PC-3 (cell line): ENCODE measurements at regions not wholly inside any gene's neighbourhood (a gene's known extent, or its start where the extent isn't known, plus 50 kb on each side); places are given as distances from the start of the nearest gene placed in this dataset.

Experiments
- ATAC-seq: fragments of 200-7000 bp; cut with Tn5 transposase; 2 replicates; pipeline ENCODE4 v1.9.1; 2020; ENCODE audit warnings: mild to moderate bottlenecking, moderate library complexity
- BruUV-seq: library from RNA; stranded (reverse); fragments of 400-500 nt; replicated peaks from 2 replicates; lab custom pipeline; 2021; lab: Mats Ljungman, UMichigan
- CTCF ChIA-PET: fragments of 300-600 bp; sonication (Branson Sonifier 250); formaldehyde crosslinking; loops from one replicate; lab custom pipeline; 2022; ENCODE audit warnings: antibody characterized with exemption; lab: Charles Lee
- POLR2A ChIA-PET: fragments of 300-600 bp; sonication (Branson Sonifier 250); formaldehyde crosslinking; loops from one replicate; lab custom pipeline; 2022; ENCODE audit warnings: antibody characterized with exemption; ENCODE audit not compliant: unreplicated experiment; lab: Charles Lee
- DNase-seq: peaks from one replicate; pipeline ENCODE4 v3.0.0-alpha.2; 2015
- H2AFZ ChIP-seq: fragments of 300-600 bp; sonication (generic); 2 replicates; pipeline ENCODE4 v1.6.0; 2016; ENCODE audit warnings: antibody characterized with exemption, low read length
- H3F3A ChIP-seq: fragments of 300-600 bp; sonication (generic); one replicate; pipeline ENCODE4 v1.6.0; 2017; ENCODE audit warnings: antibody characterized with exemption, low read length, control low read depth, mild to moderate bottlenecking; ENCODE audit not compliant: unreplicated experiment
- H3K27ac ChIP-seq: fragments of 300-600 bp; sonication (generic); 2 replicates; pipeline ENCODE4 v1.5.1; 2016; ENCODE audit warnings: mild to moderate bottlenecking, low read length
- H3K27me3 ChIP-seq: fragments of 300-600 bp; sonication (generic); 2 replicates; pipeline ENCODE4 v1.6.1; 2016; ENCODE audit warnings: low read length, mixed read lengths
- H3K36me3 ChIP-seq: fragments of 300-600 bp; sonication (generic); 2 replicates; pipeline ENCODE4 v1.6.1; 2016; ENCODE audit warnings: low read depth, mixed run types, low read length, mixed read lengths
- H3K4me1 ChIP-seq: fragments of 300-600 bp; sonication (generic); 2 replicates; pipeline ENCODE4 v1.5.1; 2016; ENCODE audit warnings: low read length; ENCODE audit not compliant: insufficient read depth
- H3K4me2 ChIP-seq: fragments of 300-600 bp; sonication (generic); 2 replicates; pipeline ENCODE4 v1.6.0; 2016; ENCODE audit warnings: low read length
- H3K4me3 ChIP-seq: fragments of 300-600 bp; sonication (generic); 2 replicates; pipeline ENCODE4 v1.5.1; 2016; ENCODE audit warnings: mild to moderate bottlenecking, low read length, mixed read lengths
- H3K79me2 ChIP-seq: fragments of 300-600 bp; sonication (generic); 2 replicates; pipeline ENCODE4 v1.6.1; 2017; ENCODE audit warnings: low read length, mixed read lengths
- H3K9ac ChIP-seq: fragments of 300-600 bp; sonication (generic); 2 replicates; pipeline ENCODE4 v1.6.0; 2016; ENCODE audit warnings: mild to moderate bottlenecking, low read length
- H3K9me2 ChIP-seq: fragments of 300-600 bp; sonication (generic); replicated peaks from 2 replicates; pipeline ENCODE4 v1.6.1; 2016; ENCODE audit warnings: mixed run types, low read length, mixed read lengths
- H3K9me3 ChIP-seq: fragments of 300-600 bp; sonication (generic); 2 replicates; pipeline ENCODE4 v1.6.1; 2016; ENCODE audit warnings: low read length, mixed read lengths
- H4K20me1 ChIP-seq: fragments of 300-600 bp; sonication (generic); 2 replicates; pipeline ENCODE4 v1.6.1; 2016; ENCODE audit warnings: low read length, mixed read lengths
- CTCF ChIP-seq: fragments of 300-600 bp; sonication (generic); conservative IDR thresholded peaks from 2 replicates; pipeline ENCODE4 v1.5.1; 2017; ENCODE audit warnings: antibody characterized with exemption, low read depth, mild to moderate bottlenecking, low read length
- EZH2 ChIP-seq: fragments of 300-600 bp; sonication (generic); IDR thresholded peaks from one replicate; pipeline ENCODE4 v1.6.1; 2017; ENCODE audit warnings: antibody characterized with exemption, mild to moderate bottlenecking, low read length; ENCODE audit not compliant: unreplicated experiment
- EZH2phosphoT487 ChIP-seq: fragments of 300-600 bp; sonication (generic); IDR thresholded peaks from 2 replicates; pipeline ENCODE4 v1.6.1; 2018; ENCODE audit warnings: mild to moderate bottlenecking, antibody characterized with exemption, low read length, borderline replicate concordance
- intact Hi-C: fragments of 100-400 bp; cut with micrococcal nuclease; formaldehyde crosslinking; loops from 2 replicates; pipeline ENCODE4 v1.9.0; 2023

- Histone ChIP-seq H3K9ac (no peak overlapping the region), H3K79me2 (no peaks in the 10 kb centered on the region), H3K27me3 (no peaks in the 10 kb centered on the region), H3K36me3 (no peaks in the 10 kb centered on the region), H3K9me2 (no peaks in the 10 kb centered on the region), H3K4me3 (no peak overlapping the region), H3K27ac (no peak overlapping the region), H3F3A (no peaks in the 10 kb centered on the region), H3K4me1 (peaks cover 4% of the 10 kb centered on the region; the same call in 1 of the 2 replicates), H3K4me2 (no peak overlapping the region), H4K20me1 (no peaks in the 10 kb centered on the region), H3K9me3 (no peaks in the 10 kb centered on the region), H2AFZ (no peak overlapping the region)
- no peak for TF ChIP-seq EZH2
- no peak for TF ChIP-seq EZH2phosphoT487
- TF ChIP-seq CTCF, result no peak
- no TSS peak for BruUV-seq
- ChIA-PET POLR2A (no interaction called here), CTCF (no interaction called here)
- ATAC-seq, result no peak
- no peak for DNase-seq
- intact Hi-C loops, result loop anchor here (10.0 kb wide), 1 partner anchor 1291 kb away; no protein-coding TSS in a partner anchor
These were observed 462.9 kb upstream of the ASIC2 start for GRCh38 chr17:33756021-33756420.

- ChIA-PET CTCF (no interaction called here), POLR2A (no interaction called here)
- intact Hi-C loops, result no loop called here
These were observed 472.8 kb upstream of the ASIC2 start for GRCh38 chr17:33765871-33766270.

More at GRCh38 chr17:33765871-33766270, 472.8 kb upstream of the ASIC2 start:
- Histone ChIP-seq H3K27me3 (no peaks in the 10 kb centered on the region), H2AFZ (no peak overlapping the region), H3K4me2 (no peak overlapping the region), H3K36me3 (no peaks in the 10 kb centered on the region), H3K9ac (no peak overlapping the region), H3K27ac (no peak overlapping the region), H3K9me3 (no peaks in the 10 kb centered on the region), H3K79me2 (no peaks in the 10 kb centered on the region), H4K20me1 (no peaks in the 10 kb centered on the region), H3K4me3 (no peak overlapping the region), H3K4me1 (no peaks in the 10 kb centered on the region), H3K9me2 (no peaks in the 10 kb centered on the region), H3F3A (no peaks in the 10 kb centered on the region)
- ATAC-seq (no peak), DNase-seq (no peak)
- BruUV-seq, result no TSS peak
- TF ChIP-seq EZH2, result no peak
- TF ChIP-seq CTCF, result no peak
- TF ChIP-seq EZH2phosphoT487, result no peak
